Vagina (tissue), 2 donors: ENCODE measurements at regions not wholly inside any gene's neighbourhood (a gene's known extent, or its start where the extent isn't known, plus 50 kb on each side); places are given as distances from the start of the nearest gene placed in this dataset.
"Not testable (repeated sequence)": the region's sequence is repeated elsewhere in the genome, so short reads cannot be mapped to it uniquely, and the experiment has no call there.

Experiments used
- DNase-seq, 2 donors: peaks; one replicate each; pipeline ENCODE4 v3.0.0-alpha.2; 2017; ENCODE audit errors: extremely low spot score in 2 of 2
- H3K27ac ChIP-seq: fragments of 200-600 bp; sonication (generic); one replicate; pipeline ENCODE4 v1.5.1; 2019
- H3K27me3 ChIP-seq: fragments of 200-600 bp; sonication (generic); one replicate; pipeline ENCODE4 v1.5.1; 2019
- H3K36me3 ChIP-seq, 2 donors: fragments of 200-600 bp; sonication (generic); one replicate each; pipeline ENCODE4 v1.5.1; 2017 to 2019
- H3K4me1 ChIP-seq: fragments of 200-600 bp; sonication (generic); one replicate; pipeline ENCODE4 v1.5.1; 2019
- H3K4me3 ChIP-seq, 2 donors: fragments of 200-600 bp; sonication (generic); 1 replicate in 1 of 2; 2 replicates in 1 of 2; pipeline ENCODE4 v1.5.1; 2016 to 2019
- H3K9me3 ChIP-seq: fragments of 200-600 bp; sonication (generic); one replicate; pipeline ENCODE4 v1.5.1; 2019
- CTCF ChIP-seq, 3 experiments: fragments of 450-650 bp in 2 of 3; fragments of 200-600 bp in 1 of 3; sonication (generic) in 1 of 3; IDR thresholded peaks; one replicate each; pipeline ENCODE4 v1.5.1; 2017 to 2019; ENCODE audit warnings: antibody characterized with exemption in 3 of 3, mild to moderate bottlenecking in 2 of 3, moderate library complexity in 2 of 3
- POLR2A ChIP-seq, 2 donors: fragments of 450-650 bp; IDR thresholded peaks; one replicate each; pipeline ENCODE4 v1.6.1; 2017; ENCODE audit warnings: antibody characterized with exemption in 2 of 2, mild to moderate bottlenecking in 2 of 2, moderate library complexity in 2 of 2
- POLR2AphosphoS5 ChIP-seq, 2 donors: sonication (generic); formaldehyde crosslinking; IDR thresholded peaks; one replicate each; pipeline ENCODE4 v1.9.0; 2017; ENCODE audit warnings: antibody characterized with exemption in 2 of 2, mild to moderate bottlenecking in 2 of 2, low read depth in 1 of 2; ENCODE audit not compliant: insufficient read depth in 1 of 2
- intact Hi-C: fragments of 100-400 bp; cut with DNase I; formaldehyde crosslinking; loops from one replicate; pipeline ENCODE4 v1.15.1; 2023

- intact Hi-C loops: no loop called here
- H3K27ac ChIP-seq: no peak overlapping the region
- no peaks in the 10 kb centered on the region for H3K27me3 ChIP-seq
- no peaks in the 10 kb centered on the region for H3K36me3 ChIP-seq
- no peak overlapping the region for H3K4me3 ChIP-seq
- H3K9me3 ChIP-seq: no peaks in the 10 kb centered on the region
- DNase-seq: no peak
- H3K4me1 ChIP-seq: no peaks in the 10 kb centered on the region
- TF ChIP-seq CTCF (IDR thresholded peaks at IDR 0.05) (no peak), POLR2A (IDR thresholded peaks at IDR 0.05) (no peak), POLR2AphosphoS5 (IDR thresholded peaks at IDR 0.05; ENCODE audit: insufficient read depth in 1 of 2, low read depth in 1 of 2) (no peak)
These were observed 77.6 kb upstream of the CCDC80 start for GRCh38 chr3:112718516-112718915.

GRCh38 chr3:112709911-112710310, 69.0 kb upstream of the CCDC80 start:
- intact Hi-C loops: no loop called here
- Histone ChIP-seq H3K27ac (no peak overlapping the region), H3K4me1 (no peaks in the 10 kb centered on the region), H3K9me3 (no peaks in the 10 kb centered on the region), H3K4me3 (no peak overlapping the region), H3K36me3 (no peaks in the 10 kb centered on the region), H3K27me3 (no peaks in the 10 kb centered on the region)
- TF ChIP-seq CTCF (IDR thresholded peaks at IDR 0.05) (no peak), POLR2A (IDR thresholded peaks at IDR 0.05) (no peak), POLR2AphosphoS5 (IDR thresholded peaks at IDR 0.05; ENCODE audit: insufficient read depth in 1 of 2, low read depth in 1 of 2) (no peak)
- DNase-seq: no peak

- Histone ChIP-seq H3K9me3 (no peaks in the 10 kb centered on the region), H3K4me3 (no peak overlapping the region), H3K27me3 (no peaks in the 10 kb centered on the region), H3K4me1 (peaks cover 5% of the 10 kb centered on the region), H3K27ac (no peak overlapping the region), H3K36me3 (no peaks in the 10 kb centered on the region)
- intact Hi-C loops: no loop called here
- no peak for TF ChIP-seq POLR2AphosphoS5 (IDR thresholded peaks at IDR 0.05; ENCODE audit: insufficient read depth in 1 of 2, low read depth in 1 of 2)
- TF ChIP-seq POLR2A (IDR thresholded peaks at IDR 0.05): no peak
- no peak for TF ChIP-seq CTCF (IDR thresholded peaks at IDR 0.05)
- no peak for DNase-seq
These were observed 58.6 kb upstream of the CCDC80 start for GRCh38 chr3:112699436-112699978.

GRCh38 chr3:112698442-112698841, 57.5 kb upstream of the CCDC80 start:
- H3K36me3 ChIP-seq, H3K27ac ChIP-seq, intact Hi-C loops, H3K9me3 ChIP-seq, H3K4me1 ChIP-seq, DNase-seq, H3K4me3 ChIP-seq, H3K27me3 ChIP-seq: not testable (repeated sequence)

- H3K9me3 ChIP-seq, H3K4me3 ChIP-seq, DNase-seq, intact Hi-C loops, H3K27me3 ChIP-seq, H3K4me1 ChIP-seq, H3K36me3 ChIP-seq: not testable (repeated sequence)
- H3K27ac ChIP-seq: peak overlapping the region; percentile 39
These were observed 55.3 kb upstream of the CCDC80 start for GRCh38 chr3:112696244-112696643.

- intact Hi-C loops: not testable (repeated sequence)
- H3K27ac ChIP-seq: peak overlapping the region; percentile 66
These were observed 54.6 kb upstream of the CCDC80 start for GRCh38 chr3:112695377-112696108.

GRCh38 chr3:112694906-112695305, 54.0 kb upstream of the CCDC80 start:
- H3K4me3 ChIP-seq, H3K36me3 ChIP-seq, H3K9me3 ChIP-seq, H3K27me3 ChIP-seq, H3K4me1 ChIP-seq, DNase-seq, intact Hi-C loops: not testable (repeated sequence)
- peak overlapping the region; percentile 66 for H3K27ac ChIP-seq

More at GRCh38 chr3:112695377-112696108, 54.6 kb upstream of the CCDC80 start:
- H3K36me3 ChIP-seq, H3K27me3 ChIP-seq, H3K4me3 ChIP-seq, H3K9me3 ChIP-seq, H3K4me1 ChIP-seq, DNase-seq: not testable (repeated sequence)
